ENCODE measurements at regions not wholly inside any gene's neighbourhood (a gene's known extent, or its start where the extent isn't known, plus 50 kb on each side); places are given as distances from the start of the nearest gene placed in this dataset.
"Not testable (repeated sequence)": the region's sequence is repeated elsewhere in the genome, so short reads cannot be mapped to it uniquely, and the experiment has no call there.

GRCh38 chr6:134778431-134778830 lies 171.5 kb downstream of the ALDH8A1 start:
- DNase-seq: no peak

GRCh38 chr6:134774201-134774638 lies 175.7 kb downstream of the ALDH8A1 start:
- no peak for DNase-seq

- no peak for DNase-seq
Observed at GRCh38 chr6:134772671-134773360, 177.1 kb downstream of the ALDH8A1 start.

- DNase-seq: no peak
Observed at GRCh38 chr6:134768931-134769330, 181.0 kb downstream of the ALDH8A1 start.

- DNase-seq: no peak
Observed at GRCh38 chr6:134766497-134766896, 183.4 kb downstream of the ALDH8A1 start.

GRCh38 chr6:134764741-134765140 lies 185.2 kb downstream of the ALDH8A1 start:
- DNase-seq: no peak

GRCh38 chr6:134763575-134763974 lies 186.3 kb downstream of the ALDH8A1 start:
- DNase-seq: not testable (repeated sequence)

- DNase-seq: no peak
Observed at GRCh38 chr6:134758621-134759020, 191.3 kb downstream of the ALDH8A1 start.

GRCh38 chr6:134757911-134758361 lies 192.0 kb downstream of the ALDH8A1 start:
- DNase-seq: no peak

- no peak for DNase-seq
Observed at GRCh38 chr6:134756374-134757025, 193.4 kb downstream of the ALDH8A1 start.

GRCh38 chr6:134754013-134754690 lies 195.7 kb downstream of the ALDH8A1 start:
- DNase-seq: no peak

GRCh38 chr6:134753001-134753400 lies 196.9 kb downstream of the ALDH8A1 start:
- DNase-seq: no peak

GRCh38 chr6:134752445-134752844 lies 197.5 kb downstream of the ALDH8A1 start:
- DNase-seq: no peak

- no peak for DNase-seq
Observed at GRCh38 chr6:134750669-134751068, 199.2 kb downstream of the ALDH8A1 start.

GRCh38 chr6:134748484-134748883 lies 201.4 kb downstream of the ALDH8A1 start:
- no peak for DNase-seq

- not testable (repeated sequence) for DNase-seq
Observed at GRCh38 chr6:134747197-134747596, 202.7 kb downstream of the ALDH8A1 start.

- DNase-seq: no peak
Observed at GRCh38 chr6:134746140-134746539, 203.8 kb downstream of the ALDH8A1 start.

- not testable (repeated sequence) for DNase-seq
Observed at GRCh38 chr6:134745192-134745591, 204.7 kb downstream of the ALDH8A1 start.

GRCh38 chr6:134744301-134744700 lies 205.6 kb downstream of the ALDH8A1 start:
- DNase-seq: no peak

- no peak for DNase-seq
Observed at GRCh38 chr6:134741200-134741536, 208.7 kb downstream of the ALDH8A1 start.

- no peak for DNase-seq
Observed at GRCh38 chr6:134740473-134741199, 209.3 kb downstream of the ALDH8A1 start.

GRCh38 chr6:134740027-134740373 lies 209.9 kb downstream of the ALDH8A1 start:
- DNase-seq: no peak

- DNase-seq: no peak
Observed at GRCh38 chr6:134739299-134740026, 210.4 kb downstream of the ALDH8A1 start.
